Erythroblast (primary cell): ENCODE measurements at regions not wholly inside any gene's neighbourhood (a gene's known extent, or its start where the extent isn't known, plus 50 kb on each side); places are given as distances from the start of the nearest gene placed in this dataset.
"Not testable (repeated sequence)": the region's sequence is repeated elsewhere in the genome, so short reads cannot be mapped to it uniquely, and the experiment has no call there.

ENCODE experiments used
- DNase-seq, 2 experiments: peaks; one replicate each; lab custom pipeline; 2025; lab: John Stamatoyannopoulos, UW
- GATA1 ChIP-seq: IDR thresholded peaks from 2 replicates; pipeline ENCODE4 v1.6.1; 2011; ENCODE audit warnings: low read depth, mild to moderate bottlenecking, control low read depth, low read length, moderate library complexity
- POLR2A ChIP-seq: IDR thresholded peaks from 2 replicates; pipeline ENCODE4 v1.6.1; 2011; ENCODE audit warnings: mild to moderate bottlenecking, low read length

- TF ChIP-seq POLR2A: no peak
- no peak for TF ChIP-seq GATA1
- no peak for DNase-seq
These were observed 177.2 kb upstream of the OR13F1 start for GRCh38 chr9:104326912-104327311.

GRCh38 chr9:104329245-104329644, 174.8 kb upstream of the OR13F1 start:
- TF ChIP-seq POLR2A: no peak
- no peak for TF ChIP-seq GATA1

GRCh38 chr9:104330841-104331240, 173.2 kb upstream of the OR13F1 start:
- DNase-seq: no peak
- TF ChIP-seq POLR2A: no peak

More at GRCh38 chr9:104329245-104329644, 174.8 kb upstream of the OR13F1 start:
- DNase-seq: no peak

DNA sequence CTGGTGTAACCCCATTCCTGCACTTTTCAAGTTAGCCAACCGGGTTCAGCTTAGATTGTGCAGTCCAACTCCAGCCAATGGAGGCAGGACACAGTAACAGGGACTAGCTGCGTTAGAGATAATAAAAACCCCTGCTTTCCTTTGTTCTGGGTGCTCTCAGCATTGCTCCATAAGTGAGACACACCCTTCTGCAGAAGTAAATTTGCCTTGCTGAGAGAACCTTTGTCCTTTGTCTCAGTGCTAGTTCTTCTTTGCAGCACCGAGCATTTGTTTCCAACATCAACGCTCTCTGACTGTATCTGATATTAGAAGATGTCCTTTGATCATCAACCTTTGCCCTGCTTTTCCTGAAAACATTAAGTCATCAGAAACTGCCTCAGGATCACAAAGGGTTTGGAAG, 169.5 kb upstream of the OR13F1 start:
- no peak for DNase-seq
- TF ChIP-seq POLR2A (no peak), GATA1 (no peak)

DNA sequence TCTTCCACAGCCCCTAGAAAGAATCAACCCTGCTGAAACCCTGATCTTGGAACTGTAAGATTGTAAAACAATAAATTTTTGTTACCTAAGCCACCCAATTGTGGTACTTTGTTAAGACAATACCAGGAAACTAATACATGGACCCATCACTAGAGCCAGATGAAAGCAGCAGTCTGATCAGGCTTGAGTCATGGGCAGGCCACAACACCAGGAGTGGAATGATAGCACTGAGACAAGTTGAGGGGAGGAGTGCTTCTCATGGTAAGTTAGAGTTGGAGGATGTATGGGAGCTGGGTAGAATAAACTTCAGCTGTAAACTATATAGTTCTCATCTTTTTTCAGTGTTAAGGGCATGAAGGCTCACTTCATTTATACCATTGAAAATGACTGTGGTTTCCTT, 164.4 kb upstream of the OR13F1 start:
- no peak for TF ChIP-seq POLR2A
- TF ChIP-seq GATA1: no peak
- no peak for DNase-seq

DNA sequence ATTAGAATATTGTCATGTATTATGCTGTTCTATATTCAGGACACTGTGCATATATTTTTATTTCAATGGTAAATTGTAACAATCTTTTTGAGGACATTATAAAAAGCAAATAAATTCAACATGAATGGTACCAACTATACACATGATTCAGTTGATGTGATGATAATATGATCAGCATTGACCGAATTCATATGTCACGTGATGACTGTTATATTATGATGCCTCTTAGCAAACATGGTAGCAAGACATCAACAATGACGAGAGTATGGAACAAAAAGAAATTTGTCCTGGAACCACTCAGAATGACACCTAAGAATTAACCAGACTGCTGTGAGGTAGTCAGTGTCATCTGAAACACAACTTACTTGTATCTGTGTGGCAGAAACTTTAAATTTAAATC, 161.5 kb upstream of the OR13F1 start:
- TF ChIP-seq GATA1: no peak
- TF ChIP-seq POLR2A: no peak
- no peak for DNase-seq

DNA sequence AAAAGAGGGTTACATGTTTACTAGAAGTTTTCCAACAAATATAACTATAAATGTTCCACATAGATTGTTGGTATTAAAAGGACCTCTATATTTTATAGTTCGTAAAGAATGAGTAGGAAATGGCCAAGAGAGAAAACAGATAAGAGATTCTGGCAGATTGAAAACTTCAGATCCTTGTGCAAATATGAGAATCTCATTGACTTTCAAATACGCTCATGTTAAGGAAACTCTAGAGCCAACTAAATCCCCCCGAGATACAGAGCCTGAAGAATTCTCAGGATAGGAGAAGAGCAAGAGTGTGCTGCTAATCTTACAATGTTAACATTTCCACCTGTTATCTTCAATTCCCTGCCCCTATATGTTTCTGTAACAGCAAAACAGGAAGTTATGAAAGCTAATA, 159.0 kb upstream of the OR13F1 start:
- DNase-seq: no peak
- no peak for TF ChIP-seq POLR2A
- TF ChIP-seq GATA1: no peak

GRCh38 chr9:104350541-104350940, 153.5 kb upstream of the OR13F1 start:
- no peak for DNase-seq
- no peak for TF ChIP-seq GATA1
- no peak for TF ChIP-seq POLR2A

GRCh38 chr9:104351726-104352125, 152.3 kb upstream of the OR13F1 start:
- DNase-seq: no peak
- no peak for TF ChIP-seq GATA1
- TF ChIP-seq POLR2A: no peak

GRCh38 chr9:104361207-104361606, 142.9 kb upstream of the OR13F1 start:
- no peak for DNase-seq
- TF ChIP-seq POLR2A (no peak), GATA1 (no peak)

- TF ChIP-seq GATA1 (no peak), POLR2A (no peak)
- DNase-seq: no peak
These were observed 141.1 kb upstream of the OR13F1 start for GRCh38 chr9:104362912-104363472.

DNA sequence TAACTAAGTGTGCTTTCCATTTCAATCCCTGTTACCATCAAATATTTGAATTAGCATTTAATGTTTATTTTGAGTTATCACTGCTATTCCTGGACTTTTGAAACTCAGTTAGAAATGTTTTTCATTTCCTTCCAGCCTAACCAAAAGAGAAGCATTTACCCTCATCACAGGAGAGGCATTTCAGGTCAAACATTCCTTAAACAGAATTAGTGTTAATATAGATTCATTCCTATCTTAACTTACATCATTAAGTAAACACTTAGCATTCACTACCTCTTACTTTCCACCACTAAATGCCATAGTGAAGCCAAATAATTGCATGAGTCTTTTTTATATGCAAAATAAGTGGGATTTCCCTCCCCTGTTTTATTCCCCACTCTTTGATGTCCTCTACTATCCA, 136.6 kb upstream of the OR13F1 start:
- TF ChIP-seq GATA1 (no peak), POLR2A (no peak)
- DNase-seq: no peak

- DNase-seq: not testable (repeated sequence)
These were observed 135.7 kb upstream of the OR13F1 start for GRCh38 chr9:104368318-104368717.

- TF ChIP-seq POLR2A: no peak
- no peak for DNase-seq
These were observed 129.4 kb upstream of the OR13F1 start for GRCh38 chr9:104374711-104375110.

- no peak for TF ChIP-seq POLR2A
- no peak for TF ChIP-seq GATA1
- DNase-seq: no peak
These were observed 118.0 kb upstream of the OR13F1 start for GRCh38 chr9:104386013-104386412.
